HEK293 (cell line): ENCODE measurements at regions not wholly inside any gene's neighbourhood (a gene's known extent, or its start where the extent isn't known, plus 50 kb on each side); places are given as distances from the start of the nearest gene placed in this dataset.

Experiments used
- CTCF ChIA-PET: fragments of 350-600 bp; formaldehyde crosslinking; extraction: SDS; loops from one replicate; lab custom pipeline; 2021; ENCODE audit warnings: antibody characterized with exemption; lab: Yijun Ruan, JAX
- POLR2A ChIA-PET: fragments of 300-600 bp; formaldehyde crosslinking; extraction: SDS; loops from one replicate; lab custom pipeline; 2020; ENCODE audit warnings: antibody characterized with exemption, inconsistent platforms; lab: Yijun Ruan, JAX
- H3K27ac ChIP-seq: fragments of 200-500 bp; sonication (Bioruptor generic); 2 replicates; pipeline ENCODE4 v1.5.1; 2014; ENCODE audit warnings: low read depth, low read length, control low read depth, inconsistent platforms; ENCODE audit errors: extremely low read depth
- H3K36me3 ChIP-seq, 2 experiments: fragments of 200-500 bp in 1 of 2; sonication (Bioruptor generic) in 1 of 2; 1 replicate in 1 of 2; 2 replicates in 1 of 2; pipeline ENCODE4 v1.5.1; 2014 to 2017; ENCODE audit warnings: inconsistent platforms in 2 of 2, low read length in 2 of 2; ENCODE audit not compliant: control insufficient read depth in 2 of 2, insufficient read depth in 1 of 2
- H3K4me1 ChIP-seq: fragments of 200-500 bp; sonication (Bioruptor generic); 2 replicates; pipeline ENCODE4 v1.5.1; 2014; ENCODE audit warnings: mild to moderate bottlenecking, low read length, inconsistent platforms; ENCODE audit not compliant: control insufficient read depth, insufficient read depth
- H3K4me3 ChIP-seq: 2 replicates; pipeline ENCODE4 v1.5.1; 2011; ENCODE audit warnings: low read depth, mild to moderate bottlenecking, control low read depth, low read length, moderate library complexity
- H3K9me3 ChIP-seq: fragments of 200-500 bp; sonication (Bioruptor generic); 2 replicates; pipeline ENCODE4 v1.5.1; 2014; ENCODE audit warnings: low read depth, low read length, inconsistent platforms; ENCODE audit not compliant: control insufficient read depth, insufficient read depth
- ATF2 ChIP-seq: fragments of 450-650 bp; formaldehyde crosslinking; IDR thresholded peaks from 2 replicates; pipeline ENCODE4 v1.5.1; 2016; ENCODE audit warnings: missing biosample characterization, missing genetic modification characterization, low read depth
- FEZF1 ChIP-seq: fragments of 450-650 bp; formaldehyde crosslinking; IDR thresholded peaks from 2 replicates; pipeline ENCODE4 v1.5.1; 2016; ENCODE audit warnings: missing biosample characterization, missing genetic modification characterization
- GLI2 ChIP-seq: fragments of 450-650 bp; formaldehyde crosslinking; IDR thresholded peaks from 2 replicates; pipeline ENCODE4; 2017; ENCODE audit warnings: missing biosample characterization, missing genetic modification characterization, low read depth, borderline replicate concordance
- HOXA7 ChIP-seq: sonication (generic); formaldehyde crosslinking; IDR thresholded peaks from 2 replicates; pipeline ENCODE4 v1.8.1; 2022; ENCODE audit warnings: missing genetic modification reagents, borderline replicate concordance
- HOXC10 ChIP-seq: sonication (generic); formaldehyde crosslinking; IDR thresholded peaks from 2 replicates; pipeline ENCODE4 v1.8.1; 2023; ENCODE audit warnings: mild to moderate bottlenecking, missing genetic modification reagents
- HOXD13 ChIP-seq: sonication (generic); formaldehyde crosslinking; IDR thresholded peaks from 2 replicates; pipeline ENCODE4 v1.8.0; 2022; ENCODE audit warnings: missing genetic modification reagents, borderline replicate concordance
- KLF10 ChIP-seq: fragments of 450-650 bp; IDR thresholded peaks from 2 replicates; pipeline ENCODE4 v1.5.1; 2018; ENCODE audit warnings: missing biosample characterization, mild to moderate bottlenecking, missing genetic modification characterization
- KLF7 ChIP-seq: fragments of 450-650 bp; formaldehyde crosslinking; IDR thresholded peaks from 2 replicates; pipeline ENCODE4 v1.5.1; 2016; ENCODE audit warnings: missing biosample characterization, missing genetic modification characterization, borderline replicate concordance
- MYNN ChIP-seq: fragments of 450-650 bp; formaldehyde crosslinking; IDR thresholded peaks from 2 replicates; pipeline ENCODE4 v1.5.1; 2016; ENCODE audit warnings: missing biosample characterization, missing genetic modification characterization, borderline replicate concordance
- OVOL3 ChIP-seq: fragments of 450-650 bp; formaldehyde crosslinking; IDR thresholded peaks from 2 replicates; pipeline ENCODE4 v1.5.1; 2016; ENCODE audit warnings: missing biosample characterization, missing genetic modification characterization
- PRDM1 ChIP-seq: fragments of 450-650 bp; formaldehyde crosslinking; IDR thresholded peaks from 2 replicates; pipeline ENCODE4; 2016; ENCODE audit warnings: missing biosample characterization, missing genetic modification characterization
- REPIN1 ChIP-seq: fragments of 450-650 bp; formaldehyde crosslinking; IDR thresholded peaks from 2 replicates; pipeline ENCODE4 v1.5.1; 2017; ENCODE audit warnings: missing biosample characterization, missing genetic modification characterization, low read depth
- ZBTB48 ChIP-seq: fragments of 450-650 bp; formaldehyde crosslinking; IDR thresholded peaks from 2 replicates; pipeline ENCODE4 v1.5.1; 2016; ENCODE audit warnings: missing biosample characterization, missing genetic modification characterization
- ZFHX2 ChIP-seq: fragments of 450-650 bp; formaldehyde crosslinking; conservative IDR thresholded peaks from 2 replicates; pipeline ENCODE4 v1.5.1; 2016; ENCODE audit warnings: missing biosample characterization, missing genetic modification characterization
- ZFP37 ChIP-seq: fragments of 450-650 bp; formaldehyde crosslinking; IDR thresholded peaks from 2 replicates; pipeline ENCODE4 v1.5.1; 2016; ENCODE audit warnings: missing biosample characterization, missing genetic modification characterization
- ZFP69B ChIP-seq: fragments of 450-650 bp; formaldehyde crosslinking; IDR thresholded peaks from 2 replicates; pipeline ENCODE4 v1.5.1; 2016; ENCODE audit warnings: missing biosample characterization, missing genetic modification characterization
- ZNF132 ChIP-seq: fragments of 450-650 bp; formaldehyde crosslinking; IDR thresholded peaks from 2 replicates; pipeline ENCODE4 v1.5.1; 2017; ENCODE audit warnings: missing biosample characterization, missing genetic modification characterization, borderline replicate concordance
- ZNF169 ChIP-seq: fragments of 450-650 bp; formaldehyde crosslinking; IDR thresholded peaks from 2 replicates; pipeline ENCODE4 v1.5.1; 2016; ENCODE audit warnings: missing biosample characterization, missing genetic modification characterization
- ZNF2 ChIP-seq: fragments of 450-650 bp; formaldehyde crosslinking; IDR thresholded peaks from 2 replicates; pipeline ENCODE4 v1.5.1; 2016; ENCODE audit warnings: missing biosample characterization, missing genetic modification characterization
- ZNF223 ChIP-seq: fragments of 450-650 bp; formaldehyde crosslinking; IDR thresholded peaks from 2 replicates; pipeline ENCODE4 v1.5.1; 2016; ENCODE audit warnings: missing biosample characterization, missing genetic modification characterization
- ZNF354C ChIP-seq: fragments of 450-650 bp; formaldehyde crosslinking; IDR thresholded peaks from 2 replicates; pipeline ENCODE4 v1.5.1; 2016; ENCODE audit warnings: missing biosample characterization, missing genetic modification characterization, low read depth, borderline replicate concordance
- ZNF366 ChIP-seq: fragments of 450-650 bp; formaldehyde crosslinking; conservative IDR thresholded peaks from 2 replicates; pipeline ENCODE4 v1.5.1; 2016; ENCODE audit warnings: missing biosample characterization, missing genetic modification characterization
- ZNF433 ChIP-seq: fragments of 450-650 bp; formaldehyde crosslinking; IDR thresholded peaks from 2 replicates; pipeline ENCODE4 v1.5.1; 2016; ENCODE audit warnings: missing biosample characterization, missing genetic modification characterization, low read depth
- ZNF514 ChIP-seq: fragments of 450-650 bp; formaldehyde crosslinking; IDR thresholded peaks from 2 replicates; pipeline ENCODE4 v1.5.1; 2016; ENCODE audit warnings: missing biosample characterization, missing genetic modification characterization
- ZNF610 ChIP-seq: fragments of 450-650 bp; formaldehyde crosslinking; IDR thresholded peaks from 2 replicates; pipeline ENCODE4 v1.5.1; 2016; ENCODE audit warnings: missing biosample characterization, missing genetic modification characterization, borderline replicate concordance
- ZNF623 ChIP-seq: fragments of 450-650 bp; formaldehyde crosslinking; IDR thresholded peaks from 2 replicates; pipeline ENCODE4 v1.5.1; 2016; ENCODE audit warnings: missing biosample characterization, missing genetic modification characterization
- ZNF664 ChIP-seq: fragments of 450-650 bp; formaldehyde crosslinking; IDR thresholded peaks from 2 replicates; pipeline ENCODE4 v1.5.1; 2016; ENCODE audit warnings: missing biosample characterization, missing genetic modification characterization
- ZNF707 ChIP-seq: fragments of 450-650 bp; formaldehyde crosslinking; IDR thresholded peaks from 2 replicates; pipeline ENCODE4 v1.5.1; 2016; ENCODE audit warnings: missing biosample characterization, missing genetic modification characterization
- ZNF776 ChIP-seq: fragments of 450-650 bp; formaldehyde crosslinking; IDR thresholded peaks from 2 replicates; pipeline ENCODE4 v1.5.0; 2017; ENCODE audit warnings: missing biosample characterization, missing genetic modification characterization, borderline replicate concordance
- ZSCAN23 ChIP-seq: fragments of 450-650 bp; formaldehyde crosslinking; IDR thresholded peaks from 2 replicates; pipeline ENCODE4 v1.5.1; 2016; ENCODE audit warnings: missing biosample characterization, missing genetic modification characterization
- TF ChIP-seq, protein P1 (sequence below): fragments of 450-650 bp; formaldehyde crosslinking; IDR thresholded peaks from 2 replicates; pipeline ENCODE4 v1.5.1; 2017; ENCODE audit warnings: missing biosample characterization, missing genetic modification characterization

DNA sequence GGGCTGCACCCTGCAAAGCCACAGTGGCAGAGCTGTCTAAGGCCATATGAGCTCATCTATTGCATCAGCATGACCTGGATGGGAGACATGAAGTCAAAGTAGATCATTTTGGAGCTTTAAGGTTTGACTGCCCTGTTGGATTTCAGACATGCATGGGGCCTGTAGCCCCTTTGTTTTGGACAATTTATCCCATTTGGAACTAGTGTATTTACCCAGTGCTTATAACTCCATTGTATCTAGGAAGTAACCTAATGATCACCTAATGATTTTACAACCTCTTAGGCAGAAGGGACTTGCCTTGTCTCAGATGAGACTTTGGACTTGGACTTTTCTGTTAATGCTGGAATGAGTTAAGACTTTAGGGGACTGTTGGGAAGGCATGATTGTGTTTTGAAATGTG lies 575.4 kb downstream of the EPM2A start:
- no peak overlapping the region for H3K4me3 ChIP-seq
- TF ChIP-seq ZNF132 (tag by site-specific recombination), result no peak
- TF ChIP-seq HOXC10 (CRISPR knock-in tag), result no peak
- no peak for TF ChIP-seq ZNF664 (tag by site-specific recombination)
- no peak for TF ChIP-seq KLF7 (tag by site-specific recombination)
- TF ChIP-seq ZSCAN23, result no peak
- TF ChIP-seq ZNF623 (tag by site-specific recombination), result no peak
- TF ChIP-seq PRDM1 (tag by site-specific recombination), result no peak
- no peak for TF ChIP-seq ZNF776 (tag by site-specific recombination)
- TF ChIP-seq ZBTB48 (tag by site-specific recombination), result no peak
- TF ChIP-seq FEZF1, result no peak
- TF ChIP-seq ZNF366 (tag by site-specific recombination), result no peak
- no peak for TF ChIP-seq ZFP37
- no peak for TF ChIP-seq ZNF223
- TF ChIP-seq, all 188 proteins: peak for 0
- CTCF ChIA-PET, result no interaction called here
- POLR2A ChIA-PET, result no interaction called here
- no peaks in the 10 kb centered on the region for H3K4me1 ChIP-seq
- no peaks in the 10 kb centered on the region for H3K9me3 ChIP-seq
- H3K27ac ChIP-seq, result no peak overlapping the region
- H3K36me3 ChIP-seq, result no peaks in the 10 kb centered on the region

DNA sequence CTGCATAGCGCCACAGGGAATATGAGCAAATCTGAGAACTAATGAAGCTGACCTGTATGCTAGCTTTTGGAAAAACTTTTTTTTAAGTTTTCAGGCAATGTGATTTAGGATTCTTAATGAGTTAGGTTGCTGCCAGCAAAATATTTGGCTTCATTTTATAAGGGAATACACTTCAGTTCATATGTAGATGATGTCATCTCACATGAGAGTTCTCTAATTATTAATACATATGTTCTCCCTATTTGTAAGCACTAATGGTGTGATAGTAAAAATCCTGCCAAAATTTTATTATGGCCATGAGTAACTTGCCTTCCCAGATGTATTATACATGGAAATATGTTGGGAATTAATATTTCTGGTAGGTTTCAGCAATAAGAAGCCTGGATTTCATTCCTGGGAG lies 573.8 kb downstream of the EPM2A start:
- POLR2A ChIA-PET, result no interaction called here
- CTCF ChIA-PET, result interaction anchor here (0.6 to 0.7 kb wide), 2 partner anchors 13 to 273 kb away, joined by 3 to 4 read pairs; no protein-coding TSS in a partner anchor
- H3K4me1 ChIP-seq, result no peaks in the 10 kb centered on the region
- H3K27ac ChIP-seq, result no peak overlapping the region
- H3K36me3 ChIP-seq, result no peaks in the 10 kb centered on the region
- no peaks in the 10 kb centered on the region for H3K9me3 ChIP-seq
- TF ChIP-seq ZNF433 (tag by site-specific recombination), result no peak
- TF ChIP-seq ATF2, result peak; percentile 32; the same call in 1 of the 2 replicates
- no peak for TF ChIP-seq KLF10 (tag by site-specific recombination)
- no peak overlapping the region for H3K4me3 ChIP-seq

DNA sequence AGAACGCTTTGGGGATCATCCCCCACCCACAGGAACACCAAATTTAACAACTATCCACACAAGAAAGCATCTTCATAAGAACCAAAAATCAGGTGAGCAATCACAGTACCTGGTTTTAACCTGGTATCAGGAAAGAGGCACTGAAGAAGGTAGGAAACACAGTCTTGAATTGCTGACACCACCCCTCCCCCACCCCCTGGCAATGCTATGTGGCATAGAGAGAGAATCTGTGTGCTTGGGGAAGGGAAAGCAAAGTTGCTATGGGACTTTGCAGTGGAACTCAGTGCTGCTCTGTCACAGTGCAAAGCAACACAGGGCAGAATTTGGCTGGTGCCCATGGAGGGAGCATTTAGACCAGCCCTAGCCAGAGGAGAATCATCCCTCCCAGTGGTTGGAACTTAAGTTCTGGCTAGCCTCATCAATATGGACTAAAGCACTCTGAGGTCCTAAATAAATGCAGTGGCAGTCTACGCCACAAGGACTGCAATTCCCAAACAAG lies 565.5 kb downstream of the EPM2A start:
- no peak overlapping the region for H3K27ac ChIP-seq
- POLR2A ChIA-PET, result no interaction called here
- TF ChIP-seq GLI2 (tag by site-specific recombination) (no peak), KLF10 (tag by site-specific recombination) (no peak), ZNF514 (tag by site-specific recombination) (no peak), OVOL3 (tag by site-specific recombination) (no peak), ZNF707 (tag by site-specific recombination) (no peak), MYNN (no peak), ZNF354C (no peak), ZNF2 (tag by site-specific recombination) (no peak), REPIN1 (tag by site-specific recombination) (no peak), HOXA7 (CRISPR knock-in tag) (no peak), ZNF169 (no peak), ZFP69B (tag by site-specific recombination) (no peak), HOXD13 (CRISPR knock-in tag) (no peak), ZFHX2 (tag by site-specific recombination) (no peak), ZNF610 (tag by site-specific recombination) (no peak)
- TF ChIP-seq, protein P1, sequence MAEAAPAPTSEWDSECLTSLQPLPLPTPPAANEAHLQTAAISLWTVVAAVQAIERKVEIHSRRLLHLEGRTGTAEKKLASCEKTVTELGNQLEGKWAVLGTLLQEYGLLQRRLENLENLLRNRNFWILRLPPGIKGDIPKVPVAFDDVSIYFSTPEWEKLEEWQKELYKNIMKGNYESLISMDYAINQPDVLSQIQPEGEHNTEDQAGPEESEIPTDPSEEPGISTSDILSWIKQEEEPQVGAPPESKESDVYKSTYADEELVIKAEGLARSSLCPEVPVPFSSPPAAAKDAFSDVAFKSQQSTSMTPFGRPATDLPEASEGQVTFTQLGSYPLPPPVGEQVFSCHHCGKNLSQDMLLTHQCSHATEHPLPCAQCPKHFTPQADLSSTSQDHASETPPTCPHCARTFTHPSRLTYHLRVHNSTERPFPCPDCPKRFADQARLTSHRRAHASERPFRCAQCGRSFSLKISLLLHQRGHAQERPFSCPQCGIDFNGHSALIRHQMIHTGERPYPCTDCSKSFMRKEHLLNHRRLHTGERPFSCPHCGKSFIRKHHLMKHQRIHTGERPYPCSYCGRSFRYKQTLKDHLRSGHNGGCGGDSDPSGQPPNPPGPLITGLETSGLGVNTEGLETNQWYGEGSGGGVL (tag by site-specific recombination), result no peak
- no peaks in the 10 kb centered on the region for H3K4me1 ChIP-seq
- CTCF ChIA-PET, result interaction anchor here (0.6 kb wide), 1 partner anchor 15 kb away, joined by 3 read pairs; no protein-coding TSS in a partner anchor
- H3K9me3 ChIP-seq, result no peaks in the 10 kb centered on the region
- no peaks in the 10 kb centered on the region for H3K36me3 ChIP-seq
- H3K4me3 ChIP-seq, result no peak overlapping the region
